ENCODE measurements at regions not wholly inside any gene's neighbourhood (a gene's known extent, or its start where the extent isn't known, plus 50 kb on each side); places are given as distances from the start of the nearest gene placed in this dataset.

GRCh38 chr7:118076564-118076963 is 107.4 kb upstream of the LSM8 start:
- no peak for TF ChIP-seq ZNF384 (IDR thresholded peaks at IDR 0.05; ENCODE audit: borderline replicate concordance, low read depth, low read length)
- no peak for TF ChIP-seq EZH2 (IDR thresholded peaks at IDR 0.05; ENCODE audit: borderline replicate concordance, control insufficient read depth, low read depth, low read length)
- TF ChIP-seq, protein P1, sequence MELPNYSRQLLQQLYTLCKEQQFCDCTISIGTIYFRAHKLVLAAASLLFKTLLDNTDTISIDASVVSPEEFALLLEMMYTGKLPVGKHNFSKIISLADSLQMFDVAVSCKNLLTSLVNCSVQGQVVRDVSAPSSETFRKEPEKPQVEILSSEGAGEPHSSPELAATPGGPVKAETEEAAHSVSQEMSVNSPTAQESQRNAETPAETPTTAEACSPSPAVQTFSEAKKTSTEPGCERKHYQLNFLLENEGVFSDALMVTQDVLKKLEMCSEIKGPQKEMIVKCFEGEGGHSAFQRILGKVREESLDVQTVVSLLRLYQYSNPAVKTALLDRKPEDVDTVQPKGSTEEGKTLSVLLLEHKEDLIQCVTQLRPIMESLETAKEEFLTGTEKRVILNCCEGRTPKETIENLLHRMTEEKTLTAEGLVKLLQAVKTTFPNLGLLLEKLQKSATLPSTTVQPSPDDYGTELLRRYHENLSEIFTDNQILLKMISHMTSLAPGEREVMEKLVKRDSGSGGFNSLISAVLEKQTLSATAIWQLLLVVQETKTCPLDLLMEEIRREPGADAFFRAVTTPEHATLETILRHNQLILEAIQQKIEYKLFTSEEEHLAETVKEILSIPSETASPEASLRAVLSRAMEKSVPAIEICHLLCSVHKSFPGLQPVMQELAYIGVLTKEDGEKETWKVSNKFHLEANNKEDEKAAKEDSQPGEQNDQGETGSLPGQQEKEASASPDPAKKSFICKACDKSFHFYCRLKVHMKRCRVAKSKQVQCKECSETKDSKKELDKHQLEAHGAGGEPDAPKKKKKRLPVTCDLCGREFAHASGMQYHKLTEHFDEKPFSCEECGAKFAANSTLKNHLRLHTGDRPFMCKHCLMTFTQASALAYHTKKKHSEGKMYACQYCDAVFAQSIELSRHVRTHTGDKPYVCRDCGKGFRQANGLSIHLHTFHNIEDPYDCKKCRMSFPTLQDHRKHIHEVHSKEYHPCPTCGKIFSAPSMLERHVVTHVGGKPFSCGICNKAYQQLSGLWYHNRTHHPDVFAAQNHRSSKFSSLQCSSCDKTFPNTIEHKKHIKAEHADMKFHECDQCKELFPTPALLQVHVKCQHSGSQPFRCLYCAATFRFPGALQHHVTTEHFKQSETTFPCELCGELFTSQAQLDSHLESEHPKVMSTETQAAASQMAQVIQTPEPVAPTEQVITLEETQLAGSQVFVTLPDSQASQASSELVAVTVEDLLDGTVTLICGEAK (IDR thresholded peaks at IDR 0.05; ENCODE audit: borderline replicate concordance): no peak
- TF ChIP-seq POLR2AphosphoS5 (IDR thresholded peaks at IDR 0.05; ENCODE audit: low read length): no peak
- no peak for TF ChIP-seq CTCF (IDR thresholded peaks at IDR 0.05 in 2 of 3, conservative IDR thresholded peaks at IDR 0.05 in 1 of 3; ENCODE audit: control insufficient read depth in 2 of 3, extremely low read depth in 1 of 3, insufficient read depth in 1 of 3, low read depth in 3 of 3, low read length in 3 of 3)
- no peak for TF ChIP-seq NR2C2 (IDR thresholded peaks at IDR 0.05; ENCODE audit: borderline replicate concordance, control insufficient read depth, insufficient read length, low read depth)
- TF ChIP-seq POLR2A (IDR thresholded peaks at IDR 0.05; ENCODE audit: low read depth, low read length): no peak
- TF ChIP-seq, protein P2, sequence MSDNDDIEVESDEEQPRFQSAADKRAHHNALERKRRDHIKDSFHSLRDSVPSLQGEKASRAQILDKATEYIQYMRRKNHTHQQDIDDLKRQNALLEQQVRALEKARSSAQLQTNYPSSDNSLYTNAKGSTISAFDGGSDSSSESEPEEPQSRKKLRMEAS (IDR thresholded peaks at IDR 0.05; ENCODE audit: low read depth, low read length): no peak
- no peak for TF ChIP-seq USF2 (IDR thresholded peaks at IDR 0.05; ENCODE audit: borderline replicate concordance, low read depth, low read length)
